MCF 10A (cell line): ENCODE measurements at regions not wholly inside any gene's neighbourhood (a gene's known extent, or its start where the extent isn't known, plus 50 kb on each side); places are given as distances from the start of the nearest gene placed in this dataset.

ENCODE experiments used
- BruUV-seq: library from RNA; stranded (reverse); fragments of 400-500 nt; replicated peaks from 2 replicates; lab custom pipeline; 2021; lab: Mats Ljungman, UMichigan
- CTCF ChIA-PET: fragments of 300-600 bp; sonication (Branson Sonifier 250); formaldehyde crosslinking; extraction: SDS; loops from one replicate; lab custom pipeline; 2021; ENCODE audit warnings: antibody characterized with exemption, inconsistent platforms; lab: Yijun Ruan, JAX
- POLR2A ChIA-PET: fragments of 300-600, 350-650 bp; sonication (Branson Sonifier 250); formaldehyde crosslinking; extraction: SDS; loops from one replicate; lab custom pipeline; 2020; ENCODE audit warnings: antibody characterized with exemption, inconsistent platforms; lab: Yijun Ruan, JAX
- DNase-seq: peaks from one replicate; pipeline ENCODE4 v3.0.0-alpha.2; 2018; ENCODE audit not compliant: unreplicated experiment
- H3K27ac Mint-ChIP-seq: one replicate; pipeline ENCODE4 v1.8.0; 2022; ENCODE audit warnings: mild to moderate bottlenecking, low read depth, mixed read lengths; ENCODE audit not compliant: unreplicated experiment
- H3K27me3 Mint-ChIP-seq: one replicate; pipeline ENCODE4 v1.8.0; 2022; ENCODE audit warnings: mixed read lengths; ENCODE audit not compliant: insufficient read depth, unreplicated experiment
- H3K36me3 Mint-ChIP-seq: one replicate; pipeline ENCODE4 v1.8.0; 2022; ENCODE audit warnings: mild to moderate bottlenecking, moderate library complexity, mixed read lengths; ENCODE audit not compliant: insufficient read depth, unreplicated experiment
- H3K4me1 Mint-ChIP-seq: one replicate; pipeline ENCODE4 v1.8.0; 2022; ENCODE audit warnings: mixed read lengths; ENCODE audit not compliant: insufficient read depth, unreplicated experiment
- H3K4me3 Mint-ChIP-seq: one replicate; pipeline ENCODE4 v1.8.0; 2022; ENCODE audit warnings: mild to moderate bottlenecking, moderate library complexity, mixed read lengths; ENCODE audit not compliant: unreplicated experiment
- H3K9me3 Mint-ChIP-seq: one replicate; pipeline ENCODE4 v1.8.0; 2022; ENCODE audit warnings: mixed read lengths; ENCODE audit not compliant: unreplicated experiment
- CTCF ChIP-seq: fragments of 200-600 bp; IDR thresholded peaks from one replicate; pipeline ENCODE4 v1.8.0; 2022; ENCODE audit warnings: antibody characterized with exemption, mild to moderate bottlenecking; ENCODE audit not compliant: unreplicated experiment
- intact Hi-C: fragments of 100-400 bp; cut with micrococcal nuclease; formaldehyde crosslinking; loops from 2 replicates; pipeline ENCODE4 v1.14.1; 2022

GRCh38 chr1:101566883-101567538 is 330.2 kb downstream of the S1PR1 start:
- no peak overlapping the region for H3K27ac Mint-ChIP-seq
- peaks cover 34% of the 10 kb centered on the region for H3K27me3 Mint-ChIP-seq
- H3K36me3 Mint-ChIP-seq, result no peaks in the 10 kb centered on the region
- intact Hi-C loops, result loop anchor here (1.0 kb wide), 1 partner anchor 47 kb away; no protein-coding TSS in a partner anchor
- DNase-seq, result no peak
- no peaks in the 10 kb centered on the region for H3K9me3 Mint-ChIP-seq
- TF ChIP-seq CTCF, result no peak
- no peaks in the 10 kb centered on the region for H3K4me1 Mint-ChIP-seq
- no peak overlapping the region for H3K4me3 Mint-ChIP-seq
- ChIA-PET POLR2A (no interaction called here), CTCF (interaction anchor here (0.5 to 1.6 kb wide), 10 partner anchors 11 to 1513 kb away, joined by 3 to 5 read pairs (median 3); no protein-coding TSS in a partner anchor)
- BruUV-seq, result no TSS peak

- intact Hi-C loops, result loop anchor here (1.0 kb wide), 1 partner anchor 47 kb away; no protein-coding TSS in a partner anchor
- Mint-ChIP-seq H3K4me3 (no peak overlapping the region), H3K27me3 (peaks cover 39% of the 10 kb centered on the region), H3K27ac (no peak overlapping the region), H3K9me3 (no peaks in the 10 kb centered on the region), H3K4me1 (no peaks in the 10 kb centered on the region), H3K36me3 (no peaks in the 10 kb centered on the region)
- peak; percentile 47 for DNase-seq
- POLR2A ChIA-PET, result no interaction called here
- CTCF ChIA-PET, result interaction anchor here (0.7 to 1.6 kb wide), 22 partner anchors 9 to 275 kb away, joined by 3 to 25 read pairs (median 3); no protein-coding TSS in a partner anchor
- peak; percentile 91 for TF ChIP-seq CTCF
- no TSS peak for BruUV-seq
These were observed 330.9 kb downstream of the S1PR1 start for GRCh38 chr1:101567582-101568189.

- DNase-seq, result peak; percentile 12
These were observed 350.9 kb downstream of the S1PR1 start for GRCh38 chr1:101587741-101588140.

More at GRCh38 chr1:101587741-101588140, 350.9 kb downstream of the S1PR1 start:
- Mint-ChIP-seq H3K9me3 (no peaks in the 10 kb centered on the region), H3K36me3 (no peaks in the 10 kb centered on the region), H3K27ac (no peak overlapping the region), H3K4me3 (no peak overlapping the region), H3K4me1 (no peaks in the 10 kb centered on the region), H3K27me3 (peaks cover 26% of the 10 kb centered on the region)
- BruUV-seq, result no TSS peak
- intact Hi-C loops, result no loop called here
- TF ChIP-seq CTCF, result no peak
- ChIA-PET POLR2A (no interaction called here), CTCF (interaction anchor here (1.3 kb wide), 1 partner anchor 20 kb away, joined by 3 read pairs; no protein-coding TSS in a partner anchor)
